Fibroblast of skin of left quadriceps (primary cell): ENCODE measurements at regions not wholly inside any gene's neighbourhood (a gene's known extent, or its start where the extent isn't known, plus 50 kb on each side); places are given as distances from the start of the nearest gene placed in this dataset.

ENCODE experiments used
- DNase-seq, 2 experiments: peaks; one replicate each; pipeline ENCODE4 v3.0.0-alpha.2; 2013; ENCODE audit warnings: low read depth in 2 of 2

- no peak for DNase-seq
These were observed 92.7 kb upstream of the PRICKLE2 start for GRCh38 chr3:64318001-64318400.

- DNase-seq: no peak
These were observed 91.7 kb upstream of the PRICKLE2 start for GRCh38 chr3:64316971-64317370.

- DNase-seq: no peak
These were observed 86.3 kb upstream of the PRICKLE2 start for GRCh38 chr3:64311424-64312061.

GRCh38 chr3:64308931-64309330 lies 83.7 kb upstream of the PRICKLE2 start:
- DNase-seq: no peak

GRCh38 chr3:64306745-64307144 lies 81.5 kb upstream of the PRICKLE2 start:
- no peak for DNase-seq

- DNase-seq: no peak
These were observed 80.5 kb upstream of the PRICKLE2 start for GRCh38 chr3:64305731-64306130.

GRCh38 chr3:64304828-64305410 lies 79.7 kb upstream of the PRICKLE2 start:
- DNase-seq: no peak

- DNase-seq: no peak
These were observed 78.6 kb upstream of the PRICKLE2 start for GRCh38 chr3:64303881-64304280.

GRCh38 chr3:64303401-64303800 lies 78.1 kb upstream of the PRICKLE2 start:
- DNase-seq: no peak

- DNase-seq: no peak
These were observed 76.2 kb upstream of the PRICKLE2 start for GRCh38 chr3:64301476-64301875.

GRCh38 chr3:64300790-64301423 lies 75.6 kb upstream of the PRICKLE2 start:
- DNase-seq: peak; percentile 89 to 92

- DNase-seq: no peak
These were observed 73.9 kb upstream of the PRICKLE2 start for GRCh38 chr3:64299206-64299605.

- no peak for DNase-seq
These were observed 72.3 kb upstream of the PRICKLE2 start for GRCh38 chr3:64297563-64297962.

GRCh38 chr3:64295594-64295993 lies 70.3 kb upstream of the PRICKLE2 start:
- DNase-seq: peak; percentile 68 to 71

GRCh38 chr3:64294771-64295170 lies 69.5 kb upstream of the PRICKLE2 start:
- DNase-seq: no peak

GRCh38 chr3:64293121-64293520 lies 67.9 kb upstream of the PRICKLE2 start:
- DNase-seq: no peak

GRCh38 chr3:64291956-64292355 lies 66.7 kb upstream of the PRICKLE2 start:
- peak; percentile 57 to 62 for DNase-seq

GRCh38 chr3:64291345-64291744 lies 66.1 kb upstream of the PRICKLE2 start:
- DNase-seq: peak; percentile 72 to 76

GRCh38 chr3:64290864-64291263 lies 65.6 kb upstream of the PRICKLE2 start:
- no peak for DNase-seq

- DNase-seq: no peak
These were observed 64.9 kb upstream of the PRICKLE2 start for GRCh38 chr3:64290161-64290560.

- DNase-seq: no peak
These were observed 64.4 kb upstream of the PRICKLE2 start for GRCh38 chr3:64289622-64290021.

GRCh38 chr3:64278625-64279024 lies 53.4 kb upstream of the PRICKLE2 start:
- DNase-seq: peak; percentile 64 to 72

- no peak for DNase-seq
These were observed 50.9 kb upstream of the PRICKLE2 start for GRCh38 chr3:64276131-64276530.
